ENCODE measurements at regions not wholly inside any gene's neighbourhood (a gene's known extent, or its start where the extent isn't known, plus 50 kb on each side); places are given as distances from the start of the nearest gene placed in this dataset.

DNA sequence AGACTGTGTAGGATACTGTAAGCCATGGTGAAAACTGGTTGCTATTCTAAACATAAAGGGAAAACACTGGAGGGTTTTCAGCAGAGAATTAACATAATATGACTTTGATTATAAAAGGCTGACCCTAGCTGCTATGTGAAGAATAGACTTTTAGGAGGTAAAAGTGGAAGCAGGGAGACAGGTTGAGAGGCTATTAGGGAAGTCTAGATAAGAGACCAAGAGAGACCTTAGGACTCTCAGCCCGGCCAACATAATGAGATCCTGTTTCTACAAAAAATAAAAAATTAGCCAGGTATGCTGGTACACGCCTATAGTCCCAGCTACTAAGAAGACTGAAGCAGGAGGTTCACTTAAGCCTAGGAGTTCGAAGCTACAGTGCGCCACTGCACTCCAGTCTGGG, 393.2 kb upstream of the PMFBP1 start:
- no peaks in the 10 kb centered on the region for H3K36me3 ChIP-seq (ENCODE audit: control insufficient read depth in 2 of 2, insufficient read depth in 1 of 2, low read length in 2 of 2)
- H3K27ac ChIP-seq (ENCODE audit: extremely low read depth, low read depth, low read length) = no peak overlapping the region
- no peaks in the 10 kb centered on the region for H3K9me3 ChIP-seq (ENCODE audit: control insufficient read depth, insufficient read depth, low read depth, low read length)
- POLR2A ChIA-PET = no interaction called here
- CTCF ChIA-PET = no interaction called here
- TF ChIP-seq ZNF791 (tag by site-specific recombination; IDR thresholded peaks at IDR 0.05) (no peak), ZNF174 (tag by site-specific recombination; IDR thresholded peaks at IDR 0.05) (no peak), ZNF239 (tag by site-specific recombination; IDR thresholded peaks at IDR 0.05) (no peak)
- TF ChIP-seq, protein P1, sequence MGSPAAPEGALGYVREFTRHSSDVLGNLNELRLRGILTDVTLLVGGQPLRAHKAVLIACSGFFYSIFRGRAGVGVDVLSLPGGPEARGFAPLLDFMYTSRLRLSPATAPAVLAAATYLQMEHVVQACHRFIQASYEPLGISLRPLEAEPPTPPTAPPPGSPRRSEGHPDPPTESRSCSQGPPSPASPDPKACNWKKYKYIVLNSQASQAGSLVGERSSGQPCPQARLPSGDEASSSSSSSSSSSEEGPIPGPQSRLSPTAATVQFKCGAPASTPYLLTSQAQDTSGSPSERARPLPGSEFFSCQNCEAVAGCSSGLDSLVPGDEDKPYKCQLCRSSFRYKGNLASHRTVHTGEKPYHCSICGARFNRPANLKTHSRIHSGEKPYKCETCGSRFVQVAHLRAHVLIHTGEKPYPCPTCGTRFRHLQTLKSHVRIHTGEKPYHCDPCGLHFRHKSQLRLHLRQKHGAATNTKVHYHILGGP (tag by site-specific recombination; IDR thresholded peaks at IDR 0.05) = no peak
- H3K4me1 ChIP-seq (ENCODE audit: control insufficient read depth, insufficient read depth, low read length) = peaks cover 7% of the 10 kb centered on the region; the same call in 1 of the 2 replicates
- no peak overlapping the region for H3K4me3 ChIP-seq (ENCODE audit: low read depth, low read length)

DNA sequence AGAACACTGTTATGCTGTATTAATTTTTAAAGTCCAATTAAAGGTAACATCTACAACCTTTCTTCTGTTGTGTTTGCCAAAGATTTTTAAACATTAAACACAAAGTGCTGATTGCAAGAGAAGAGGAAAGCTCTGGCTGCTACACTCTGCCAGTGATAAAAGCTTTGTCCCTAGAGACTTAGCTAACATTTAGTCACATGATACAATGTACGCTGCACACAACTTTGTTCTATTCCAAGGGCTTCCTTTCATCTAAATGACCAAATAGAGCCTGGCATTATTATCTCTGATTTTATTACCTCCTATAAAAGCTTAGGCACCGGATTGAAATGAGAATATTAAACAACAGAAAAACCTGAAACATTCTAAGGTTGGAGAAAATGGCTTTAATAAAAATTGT, 388.7 kb upstream of the PMFBP1 start:
- ChIA-PET POLR2A (no interaction called here), CTCF (interaction anchor here (0.8 kb wide), 1 partner anchor 606 kb away, joined by 5 read pairs; no protein-coding TSS in a partner anchor)
- H3K4me3 ChIP-seq (ENCODE audit: low read depth, low read length) = no peak overlapping the region
- H3K27ac ChIP-seq (ENCODE audit: extremely low read depth, low read depth, low read length) = no peak overlapping the region
- no peaks in the 10 kb centered on the region for H3K9me3 ChIP-seq (ENCODE audit: control insufficient read depth, insufficient read depth, low read depth, low read length)
- peaks cover 7% of the 10 kb centered on the region; the same call in 1 of the 2 replicates for H3K4me1 ChIP-seq (ENCODE audit: control insufficient read depth, insufficient read depth, low read length)
- H3K36me3 ChIP-seq (ENCODE audit: control insufficient read depth in 2 of 2, insufficient read depth in 1 of 2, low read length in 2 of 2) = no peaks in the 10 kb centered on the region
- TF ChIP-seq ZNF654 (tag by site-specific recombination; IDR thresholded peaks at IDR 0.05; ENCODE audit: low read depth) = no peak
- TF ChIP-seq, protein P2, sequence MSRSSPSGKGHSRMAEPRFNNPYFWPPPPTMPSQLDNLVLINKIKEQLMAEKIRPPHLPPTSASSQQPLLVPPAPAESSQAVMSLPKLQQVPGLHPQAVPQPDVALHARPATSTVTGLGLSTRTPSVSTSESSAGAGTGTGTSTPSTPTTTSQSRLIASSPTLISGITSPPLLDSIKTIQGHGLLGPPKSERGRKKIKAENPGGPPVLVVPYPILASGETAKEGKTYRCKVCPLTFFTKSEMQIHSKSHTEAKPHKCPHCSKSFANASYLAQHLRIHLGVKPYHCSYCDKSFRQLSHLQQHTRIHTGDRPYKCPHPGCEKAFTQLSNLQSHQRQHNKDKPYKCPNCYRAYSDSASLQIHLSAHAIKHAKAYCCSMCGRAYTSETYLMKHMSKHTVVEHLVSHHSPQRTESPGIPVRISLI (tag by site-specific recombination; IDR thresholded peaks at IDR 0.05) = no peak
- TF ChIP-seq, protein P3, sequence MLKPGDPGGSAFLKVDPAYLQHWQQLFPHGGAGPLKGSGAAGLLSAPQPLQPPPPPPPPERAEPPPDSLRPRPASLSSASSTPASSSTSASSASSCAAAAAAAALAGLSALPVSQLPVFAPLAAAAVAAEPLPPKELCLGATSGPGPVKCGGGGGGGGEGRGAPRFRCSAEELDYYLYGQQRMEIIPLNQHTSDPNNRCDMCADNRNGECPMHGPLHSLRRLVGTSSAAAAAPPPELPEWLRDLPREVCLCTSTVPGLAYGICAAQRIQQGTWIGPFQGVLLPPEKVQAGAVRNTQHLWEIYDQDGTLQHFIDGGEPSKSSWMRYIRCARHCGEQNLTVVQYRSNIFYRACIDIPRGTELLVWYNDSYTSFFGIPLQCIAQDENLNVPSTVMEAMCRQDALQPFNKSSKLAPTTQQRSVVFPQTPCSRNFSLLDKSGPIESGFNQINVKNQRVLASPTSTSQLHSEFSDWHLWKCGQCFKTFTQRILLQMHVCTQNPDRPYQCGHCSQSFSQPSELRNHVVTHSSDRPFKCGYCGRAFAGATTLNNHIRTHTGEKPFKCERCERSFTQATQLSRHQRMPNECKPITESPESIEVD (tag by site-specific recombination; IDR thresholded peaks at IDR 0.05) = peak; percentile 51; the same call in 1 of the 2 replicates
- TF ChIP-seq ZNF140 (tag by site-specific recombination; IDR thresholded peaks at IDR 0.05) = no peak
- TF ChIP-seq, protein P4, sequence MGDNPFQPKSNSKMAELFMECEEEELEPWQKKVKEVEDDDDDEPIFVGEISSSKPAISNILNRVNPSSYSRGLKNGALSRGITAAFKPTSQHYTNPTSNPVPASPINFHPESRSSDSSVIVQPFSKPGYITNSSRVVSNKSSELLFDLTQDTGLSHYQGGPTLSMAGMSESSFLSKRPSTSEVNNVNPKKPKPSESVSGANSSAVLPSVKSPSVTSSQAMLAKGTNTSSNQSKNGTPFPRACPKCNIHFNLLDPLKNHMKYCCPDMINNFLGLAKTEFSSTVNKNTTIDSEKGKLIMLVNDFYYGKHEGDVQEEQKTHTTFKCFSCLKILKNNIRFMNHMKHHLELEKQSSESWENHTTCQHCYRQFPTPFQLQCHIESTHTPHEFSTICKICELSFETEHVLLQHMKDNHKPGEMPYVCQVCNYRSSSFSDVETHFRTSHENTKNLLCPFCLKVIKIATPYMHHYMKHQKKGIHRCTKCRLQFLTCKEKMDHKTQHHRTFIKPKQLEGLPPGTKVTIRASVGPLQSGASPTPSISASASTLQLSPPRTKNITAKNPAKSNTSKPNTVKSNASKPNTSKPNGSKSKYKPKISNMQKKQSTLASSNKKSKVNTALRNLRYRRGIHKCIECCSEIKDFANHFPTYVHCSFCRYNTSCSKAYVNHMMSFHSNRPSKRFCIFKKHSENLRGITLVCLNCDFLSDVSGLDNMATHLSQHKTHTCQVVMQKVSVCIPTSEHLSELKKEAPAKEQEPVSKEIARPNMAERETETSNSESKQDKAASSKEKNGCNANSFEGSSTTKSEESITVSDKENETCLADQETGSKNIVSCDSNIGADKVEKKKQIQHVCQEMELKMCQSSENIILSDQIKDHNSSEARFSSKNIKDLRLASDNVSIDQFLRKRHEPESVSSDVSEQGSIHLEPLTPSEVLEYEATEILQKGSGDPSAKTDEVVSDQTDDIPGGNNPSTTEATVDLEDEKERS (tag by site-specific recombination; IDR thresholded peaks at IDR 0.05) = no peak
- 0 out of 2 replicates have a peak, but pooled peaks have one; percentile 17 for TF ChIP-seq ZNF596 (tag by site-specific recombination; IDR thresholded peaks at IDR 0.05)
- TF ChIP-seq ZXDB (tag by site-specific recombination; IDR thresholded peaks at IDR 0.05) = peak; percentile 53
- no peak for TF ChIP-seq ZNF433 (tag by site-specific recombination; IDR thresholded peaks at IDR 0.05; ENCODE audit: low read depth)
- TF ChIP-seq, protein P5, sequence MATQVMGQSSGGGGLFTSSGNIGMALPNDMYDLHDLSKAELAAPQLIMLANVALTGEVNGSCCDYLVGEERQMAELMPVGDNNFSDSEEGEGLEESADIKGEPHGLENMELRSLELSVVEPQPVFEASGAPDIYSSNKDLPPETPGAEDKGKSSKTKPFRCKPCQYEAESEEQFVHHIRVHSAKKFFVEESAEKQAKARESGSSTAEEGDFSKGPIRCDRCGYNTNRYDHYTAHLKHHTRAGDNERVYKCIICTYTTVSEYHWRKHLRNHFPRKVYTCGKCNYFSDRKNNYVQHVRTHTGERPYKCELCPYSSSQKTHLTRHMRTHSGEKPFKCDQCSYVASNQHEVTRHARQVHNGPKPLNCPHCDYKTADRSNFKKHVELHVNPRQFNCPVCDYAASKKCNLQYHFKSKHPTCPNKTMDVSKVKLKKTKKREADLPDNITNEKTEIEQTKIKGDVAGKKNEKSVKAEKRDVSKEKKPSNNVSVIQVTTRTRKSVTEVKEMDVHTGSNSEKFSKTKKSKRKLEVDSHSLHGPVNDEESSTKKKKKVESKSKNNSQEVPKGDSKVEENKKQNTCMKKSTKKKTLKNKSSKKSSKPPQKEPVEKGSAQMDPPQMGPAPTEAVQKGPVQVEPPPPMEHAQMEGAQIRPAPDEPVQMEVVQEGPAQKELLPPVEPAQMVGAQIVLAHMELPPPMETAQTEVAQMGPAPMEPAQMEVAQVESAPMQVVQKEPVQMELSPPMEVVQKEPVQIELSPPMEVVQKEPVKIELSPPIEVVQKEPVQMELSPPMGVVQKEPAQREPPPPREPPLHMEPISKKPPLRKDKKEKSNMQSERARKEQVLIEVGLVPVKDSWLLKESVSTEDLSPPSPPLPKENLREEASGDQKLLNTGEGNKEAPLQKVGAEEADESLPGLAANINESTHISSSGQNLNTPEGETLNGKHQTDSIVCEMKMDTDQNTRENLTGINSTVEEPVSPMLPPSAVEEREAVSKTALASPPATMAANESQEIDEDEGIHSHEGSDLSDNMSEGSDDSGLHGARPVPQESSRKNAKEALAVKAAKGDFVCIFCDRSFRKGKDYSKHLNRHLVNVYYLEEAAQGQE (tag by site-specific recombination; IDR thresholded peaks at IDR 0.05) = no peak
- TF ChIP-seq ZNF626 (tag by site-specific recombination; IDR thresholded peaks at IDR 0.05) = 0 out of 2 replicates have a peak, but pooled peaks have one; percentile 25
